Stimulated activated CD4-positive, alpha-beta T cell treated with anti-CD3 and anti-CD28 coated beads, Interleukin-1b, Interleukin-23, amount 100 ng/mL, for 1 hour (primary cell): ENCODE measurements at regions not wholly inside any gene's neighbourhood (a gene's known extent, or its start where the extent isn't known, plus 50 kb on each side); places are given as distances from the start of the nearest gene placed in this dataset.

Source experiments
- DNase-seq, 2 donors: peaks; one replicate each; pipeline ENCODE4 v3.0.0-alpha.2; 2020; ENCODE audit warnings: low read depth in 2 of 2

GRCh38 chr1:235027076-235027861 is 101.4 kb downstream of the TOMM20 start:
- no peak for DNase-seq

GRCh38 chr1:235025422-235025984 is 103.1 kb downstream of the TOMM20 start:
- no peak for DNase-seq

GRCh38 chr1:235024711-235025421 is 103.8 kb downstream of the TOMM20 start:
- no peak for DNase-seq

DNA sequence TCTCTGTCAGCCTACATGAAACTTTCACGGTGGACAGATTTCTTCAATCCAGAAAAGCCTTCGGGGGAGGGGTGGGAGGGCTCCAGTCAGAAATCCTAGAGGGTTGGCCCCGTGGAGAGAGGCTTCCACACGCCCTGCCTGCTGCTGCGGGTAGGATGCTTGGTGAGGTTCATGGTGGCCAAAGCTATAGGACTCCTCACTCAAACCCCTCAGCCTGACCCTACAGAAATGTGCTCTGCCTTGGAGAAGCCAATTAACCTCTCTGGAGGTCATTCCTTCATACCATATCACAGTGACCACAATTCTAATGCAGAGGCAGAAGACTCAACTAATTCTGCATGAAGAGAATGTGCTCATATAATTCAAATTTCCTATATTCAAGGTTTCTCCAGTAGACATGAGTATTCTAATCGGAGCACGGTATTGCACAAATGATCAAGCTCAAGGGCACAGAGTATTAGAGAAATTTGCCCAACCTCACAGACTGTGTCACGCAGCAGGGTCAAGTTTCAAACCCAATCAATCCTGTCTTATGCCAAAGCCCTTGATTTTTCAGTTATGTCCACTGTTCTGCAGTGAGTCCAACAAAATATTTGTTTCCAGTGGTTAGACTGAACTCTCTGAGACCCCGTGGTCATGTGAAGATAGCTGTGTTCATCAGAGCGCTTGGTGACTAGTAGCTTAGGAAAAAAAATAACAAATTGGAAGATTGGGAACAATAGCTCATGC is 104.8 kb downstream of the TOMM20 start:
- DNase-seq = no peak

GRCh38 chr1:235022981-235023710 is 105.5 kb downstream of the TOMM20 start:
- DNase-seq = no peak

GRCh38 chr1:235022341-235022980 is 106.2 kb downstream of the TOMM20 start:
- no peak for DNase-seq

DNA sequence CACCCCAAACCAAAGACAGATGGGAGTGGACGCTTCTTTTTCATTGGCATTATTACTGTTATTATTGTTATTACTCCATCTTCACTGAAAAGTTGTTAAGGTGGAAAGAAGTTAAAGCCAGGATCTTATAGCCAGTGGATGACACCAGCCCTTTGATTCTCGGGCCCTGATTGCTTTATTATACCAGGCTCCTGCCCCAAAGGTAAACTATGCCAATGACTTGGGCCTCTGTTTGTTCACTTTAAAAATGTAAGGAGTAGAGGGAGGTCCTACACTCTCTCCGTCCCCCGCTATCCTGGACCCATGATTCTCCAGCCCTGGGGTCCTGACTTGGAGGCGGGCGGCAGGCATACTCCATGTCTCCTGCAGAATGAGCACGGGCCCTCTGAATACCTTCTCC is 106.8 kb downstream of the TOMM20 start:
- DNase-seq = no peak

- DNase-seq = no peak
Observed at GRCh38 chr1:235021321-235021720, 107.3 kb downstream of the TOMM20 start.

- DNase-seq = no peak
Observed at GRCh38 chr1:235019961-235020360, 108.7 kb downstream of the TOMM20 start.

- no peak for DNase-seq
Observed at GRCh38 chr1:235019471-235019870, 109.2 kb downstream of the TOMM20 start.

- DNase-seq = no peak
Observed at GRCh38 chr1:235018720-235019444, 109.8 kb downstream of the TOMM20 start.

GRCh38 chr1:235018161-235018560 is 110.5 kb downstream of the TOMM20 start:
- DNase-seq = no peak

- no peak for DNase-seq
Observed at GRCh38 chr1:235017719-235018118, 110.9 kb downstream of the TOMM20 start.

GRCh38 chr1:235017191-235017590 is 111.4 kb downstream of the TOMM20 start:
- no peak for DNase-seq

DNA sequence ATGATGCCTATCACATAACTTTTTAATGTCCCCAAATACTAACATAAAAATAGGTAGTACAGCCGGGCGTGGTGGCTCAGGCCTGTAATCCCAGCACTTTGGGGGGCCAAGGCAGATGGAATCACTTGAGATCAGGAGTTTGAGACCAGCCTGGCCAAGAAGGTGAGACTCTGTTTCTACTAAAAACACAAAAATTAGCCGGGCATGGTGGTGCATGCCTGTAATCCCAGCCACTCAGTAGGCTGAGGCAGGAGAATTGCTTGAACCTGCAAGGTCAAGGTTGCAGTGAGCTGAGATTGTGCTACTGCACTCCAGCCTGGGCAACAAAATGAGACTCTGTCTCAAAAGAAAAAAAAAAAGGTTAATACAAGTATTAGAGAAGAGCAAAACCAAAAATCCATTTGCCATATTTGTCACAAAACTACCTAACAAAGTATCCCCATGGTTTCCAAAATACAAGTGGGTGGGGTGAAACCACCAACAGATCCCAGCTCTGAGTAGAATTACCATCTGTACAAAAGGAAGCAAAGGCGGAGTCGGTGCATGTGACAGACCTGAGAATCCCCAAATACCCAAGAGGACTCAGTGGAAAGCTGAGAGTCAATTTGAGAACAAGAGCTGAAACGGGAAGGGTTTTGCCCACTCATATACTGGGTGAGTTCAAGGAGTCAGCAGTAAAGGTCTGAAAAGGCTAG is 113.2 kb downstream of the TOMM20 start:
- DNase-seq = no peak

- no peak for DNase-seq
Observed at GRCh38 chr1:235014756-235015155, 113.9 kb downstream of the TOMM20 start.

GRCh38 chr1:235013512-235013911 is 115.1 kb downstream of the TOMM20 start:
- no peak for DNase-seq

DNA sequence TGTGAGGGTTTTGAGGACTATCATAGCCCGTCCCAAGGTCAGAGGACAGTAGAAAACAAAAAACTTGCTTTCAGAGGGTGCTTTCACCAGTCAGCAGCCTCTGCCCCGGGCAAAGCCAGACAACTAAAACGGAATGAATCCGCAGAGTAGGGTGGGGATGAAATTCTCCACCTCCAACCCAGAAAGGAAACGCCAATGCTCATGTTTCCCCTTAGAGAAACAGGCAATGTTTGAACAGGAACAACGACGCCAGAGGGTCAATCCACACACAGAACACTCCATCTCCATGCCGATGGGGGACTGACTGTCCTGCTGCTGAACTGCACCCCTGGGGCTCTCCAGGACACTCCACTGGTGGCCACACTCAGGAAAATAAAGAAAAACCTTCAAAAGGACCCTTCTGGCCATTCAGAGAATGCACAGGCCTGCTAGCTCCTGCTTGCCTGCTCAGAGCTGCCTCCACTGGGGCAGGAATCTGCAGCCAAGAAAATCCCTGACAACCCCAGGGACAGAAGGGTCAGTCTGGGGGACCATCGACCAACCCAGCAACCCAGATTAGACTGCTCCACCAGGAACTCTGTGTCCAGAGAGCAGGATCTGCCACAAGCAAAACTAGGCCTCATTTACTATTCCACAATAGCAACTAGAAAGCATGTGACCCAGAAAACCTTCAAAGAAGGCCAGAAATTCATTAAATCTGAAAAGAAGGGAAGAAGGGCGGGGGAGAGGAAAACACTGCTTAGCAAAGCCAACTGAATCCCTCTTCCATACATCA is 116.0 kb downstream of the TOMM20 start:
- DNase-seq = no peak
